Keratinocyte (primary cell): ENCODE measurements at regions not wholly inside any gene's neighbourhood (a gene's known extent, or its start where the extent isn't known, plus 50 kb on each side); places are given as distances from the start of the nearest gene placed in this dataset.

ENCODE experiments used
- DNase-seq: peaks from one replicate; pipeline ENCODE4 v3.0.0-alpha.2; 2011; ENCODE audit warnings: low read depth, missing footprints, low spot score
- FAIRE-seq: peaks from 2 replicates; lab custom pipeline; 2011; peaks lifted over from hg19 to GRCh38; lab: Jason Lieb, UNC
- H2AFZ ChIP-seq: 2 replicates; pipeline ENCODE4 v1.6.0; 2012; ENCODE audit warnings: low read length, control low read depth, inconsistent platforms; ENCODE audit not compliant: control insufficient read depth
- H3K27ac ChIP-seq: 2 replicates; pipeline ENCODE4 v1.5.1; 2011; ENCODE audit warnings: low read length; ENCODE audit not compliant: control insufficient read depth, insufficient read depth
- H3K27me3 ChIP-seq: 3 replicates; pipeline ENCODE4 v1.6.0; 2011; ENCODE audit warnings: low read length; ENCODE audit not compliant: control insufficient read depth, insufficient read depth; ENCODE audit errors: extremely low read depth
- H3K36me3 ChIP-seq, 2 experiments: 2 replicates in 1 of 2; 3 replicates in 1 of 2; pipeline ENCODE4 v1.5.1; 2011; ENCODE audit warnings: low read length in 2 of 2, mild to moderate bottlenecking in 1 of 2; ENCODE audit not compliant: control insufficient read depth in 2 of 2, insufficient read depth in 2 of 2; ENCODE audit errors: extremely low read depth in 1 of 2
- H3K4me1 ChIP-seq: 3 replicates; pipeline ENCODE4 v1.5.1; 2011; ENCODE audit warnings: low read length; ENCODE audit not compliant: control insufficient read depth, insufficient read depth; ENCODE audit errors: extremely low read depth
- H3K4me2 ChIP-seq: 3 replicates; pipeline ENCODE4 v1.6.0; 2011; ENCODE audit warnings: low read depth, low read length; ENCODE audit not compliant: control insufficient read depth, insufficient read depth; ENCODE audit errors: extremely low read depth
- H3K4me3 ChIP-seq, 3 experiments: fragments of 200-600 bp in 1 of 3; sonication (generic) in 1 of 3; 2 replicates in 2 of 3; 3 replicates in 1 of 3; pipeline ENCODE4 v1.5.1; 2011 to 2016; ENCODE audit warnings: low read length in 3 of 3, mild to moderate bottlenecking in 3 of 3, control low read depth in 2 of 3, inconsistent platforms in 1 of 3, low read depth in 1 of 3, mixed read lengths in 1 of 3, mixed run types in 1 of 3, moderate library complexity in 1 of 3; ENCODE audit not compliant: control insufficient read depth in 2 of 3, insufficient read depth in 2 of 3; ENCODE audit errors: extremely low read depth in 1 of 3
- H3K79me2 ChIP-seq: 2 replicates; pipeline ENCODE4 v1.6.0; 2012; ENCODE audit warnings: low read length; ENCODE audit not compliant: control insufficient read depth, insufficient read depth
- H3K9ac ChIP-seq: 3 replicates; pipeline ENCODE4 v1.6.0; 2011; ENCODE audit warnings: low read length; ENCODE audit not compliant: control insufficient read depth, insufficient read depth; ENCODE audit errors: extremely low read depth
- H3K9me1 ChIP-seq: 3 replicates; pipeline ENCODE4 v1.6.0; 2011; ENCODE audit warnings: low read length; ENCODE audit not compliant: control insufficient read depth, insufficient read depth; ENCODE audit errors: extremely low read depth
- H3K9me3 ChIP-seq: 2 replicates; pipeline ENCODE4 v1.5.1; 2012; ENCODE audit warnings: low read depth, low read length; ENCODE audit not compliant: control insufficient read depth
- H4K20me1 ChIP-seq: 3 replicates; pipeline ENCODE4 v1.6.0; 2011; ENCODE audit warnings: low read length; ENCODE audit not compliant: control insufficient read depth, insufficient read depth; ENCODE audit errors: extremely low read depth
- CTCF ChIP-seq, 3 experiments: IDR thresholded peaks in 1 of 3; conservative IDR thresholded peaks in 1 of 3; optimal IDR thresholded peaks in 1 of 3; 2 replicates in 2 of 3; 3 replicates in 1 of 3; pipeline versions ENCODE3 to v1.5.1; 2011; ENCODE audit warnings: low read length in 3 of 3, mild to moderate bottlenecking in 3 of 3, moderate library complexity in 2 of 3, control low read depth in 1 of 3, inconsistent platforms in 1 of 3; ENCODE audit not compliant: insufficient read depth in 2 of 3; ENCODE audit errors: extremely low read depth in 1 of 3
- EZH2 ChIP-seq: IDR thresholded peaks from one replicate; pipeline ENCODE4 v1.6.1; 2012; ENCODE audit warnings: inconsistent platforms, mild to moderate bottlenecking, low read length, moderate library complexity
- dilution Hi-C: fragments of 300-500 bp; cut with MboI; formaldehyde crosslinking; loops from one replicate; pipeline ENCODE4 v1.7.0; 2020; ENCODE audit warnings: low sequenced_read_pairs; ENCODE audit not compliant: extremely low pct_ligation_motif_present

- H3K9ac ChIP-seq, result no peak overlapping the region
- no peaks in the 10 kb centered on the region for H3K27me3 ChIP-seq
- dilution Hi-C loops, result no loop called here
- no peak for DNase-seq
- H3K4me3 ChIP-seq, result no peak overlapping the region
- no peaks in the 10 kb centered on the region for H3K9me1 ChIP-seq
- no peak overlapping the region for H3K27ac ChIP-seq
- H4K20me1 ChIP-seq, result no peaks in the 10 kb centered on the region
- no peak for FAIRE-seq
- no peaks in the 10 kb centered on the region for H3K36me3 ChIP-seq
- no peak overlapping the region for H3K4me2 ChIP-seq
- no peak for TF ChIP-seq CTCF (optimal IDR thresholded peaks at IDR 0.05 in 1 of 3, IDR thresholded peaks at IDR 0.05 in 1 of 3, conservative IDR thresholded peaks at IDR 0.05 in 1 of 3; ENCODE audit: extremely low read depth in 1 of 3, insufficient read depth in 2 of 3, low read length in 3 of 3)
- TF ChIP-seq EZH2, result no peak
- H3K79me2 ChIP-seq, result no peaks in the 10 kb centered on the region
- H3K9me3 ChIP-seq, result no peaks in the 10 kb centered on the region
- H2AFZ ChIP-seq, result no peak overlapping the region
- no peaks in the 10 kb centered on the region for H3K4me1 ChIP-seq
Measured at GRCh38 chr2:59093571-59093970, 852.4 kb upstream of the FANCL start.

GRCh38 chr2:59084326-59084725 lies 843.2 kb upstream of the FANCL start:
- Histone ChIP-seq H3K9me3 (no peaks in the 10 kb centered on the region), H3K9me1 (no peaks in the 10 kb centered on the region), H2AFZ (no peak overlapping the region), H3K27ac (no peak overlapping the region), H3K9ac (no peak overlapping the region), H3K4me3 (no peak overlapping the region), H3K4me2 (no peak overlapping the region), H3K36me3 (no peaks in the 10 kb centered on the region), H4K20me1 (no peaks in the 10 kb centered on the region), H3K79me2 (no peaks in the 10 kb centered on the region), H3K4me1 (no peaks in the 10 kb centered on the region), H3K27me3 (no peaks in the 10 kb centered on the region)
- DNase-seq (no peak), FAIRE-seq (no peak)
- dilution Hi-C loops, result loop anchor here (5.0 kb wide), 1 partner anchor 37 kb away; no protein-coding TSS in a partner anchor
- TF ChIP-seq EZH2 (no peak), CTCF (optimal IDR thresholded peaks at IDR 0.05 in 1 of 3, IDR thresholded peaks at IDR 0.05 in 1 of 3, conservative IDR thresholded peaks at IDR 0.05 in 1 of 3; ENCODE audit: extremely low read depth in 1 of 3, insufficient read depth in 2 of 3, low read length in 3 of 3) (no peak)
